ENCODE measurements at regions not wholly inside any gene's neighbourhood (a gene's known extent, or its start where the extent isn't known, plus 50 kb on each side); places are given as distances from the start of the nearest gene placed in this dataset.

DNA sequence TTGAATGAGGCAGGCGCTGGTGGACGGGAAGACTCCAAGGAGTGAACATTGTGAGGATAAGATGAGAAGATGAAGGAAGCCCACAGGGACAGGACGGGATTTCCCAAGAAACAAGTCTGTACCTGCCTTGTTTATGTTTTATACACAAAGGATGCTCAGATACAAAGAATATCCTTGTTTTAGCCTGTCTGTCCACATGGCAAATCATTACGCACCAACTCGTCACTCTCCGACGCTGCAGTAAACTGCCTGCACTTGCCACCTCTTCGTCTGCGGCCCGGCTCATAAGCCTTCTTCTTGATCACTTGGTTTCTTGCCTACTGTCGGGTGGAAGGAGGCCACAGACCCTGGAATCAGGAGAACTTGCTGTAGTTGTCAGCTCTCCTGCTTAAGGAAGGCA, 85.4 kb downstream of the CD83 start:
- no peaks in the 10 kb centered on the region for H3K36me3 ChIP-seq (ENCODE audit: insufficient read depth, low read length)
- H3K9me3 ChIP-seq (ENCODE audit: low read length), result no peaks in the 10 kb centered on the region
- BruUV-seq (replicated peaks), result no TSS peak
- H3K27ac ChIP-seq (ENCODE audit: low read depth, low read length, poor library complexity, severe bottlenecking), result no peak overlapping the region
- H4K20me1 ChIP-seq (ENCODE audit: insufficient read depth, low read length), result no peaks in the 10 kb centered on the region
- no peaks in the 10 kb centered on the region for H3K9me2 ChIP-seq (ENCODE audit: insufficient read depth, low read length)
- no peaks in the 10 kb centered on the region for H3K79me2 ChIP-seq (ENCODE audit: insufficient read depth, low read depth, low read length)
- intact Hi-C loops (cut with micrococcal nuclease; ENCODE audit: unreplicated experiment), result loop anchor here (10.0 kb wide), 1 partner anchor 1242 kb away; no protein-coding TSS in a partner anchor
- no peak overlapping the region for H3K4me2 ChIP-seq (ENCODE audit: low read length)
- DNase-seq (ENCODE audit: low spot score), result no peak
- H3K4me1 ChIP-seq (ENCODE audit: insufficient read depth, low read length, poor library complexity, severe bottlenecking), result no peaks in the 10 kb centered on the region
- CTCF ChIA-PET (ENCODE audit: unreplicated experiment), result no interaction called here
- POLR2A ChIA-PET, result no interaction called here
- H3K4me3 ChIP-seq (ENCODE audit: low read depth, low read length, poor library complexity, severe bottlenecking), result no peak overlapping the region
- no peak overlapping the region for H2AFZ ChIP-seq (ENCODE audit: low read length)
- no peak for TF ChIP-seq EZH2phosphoT487 (IDR thresholded peaks at IDR 0.05; ENCODE audit: borderline replicate concordance, low read depth, low read length)
- no peak for TF ChIP-seq CTCF (conservative IDR thresholded peaks at IDR 0.05; ENCODE audit: low read length)

DNA sequence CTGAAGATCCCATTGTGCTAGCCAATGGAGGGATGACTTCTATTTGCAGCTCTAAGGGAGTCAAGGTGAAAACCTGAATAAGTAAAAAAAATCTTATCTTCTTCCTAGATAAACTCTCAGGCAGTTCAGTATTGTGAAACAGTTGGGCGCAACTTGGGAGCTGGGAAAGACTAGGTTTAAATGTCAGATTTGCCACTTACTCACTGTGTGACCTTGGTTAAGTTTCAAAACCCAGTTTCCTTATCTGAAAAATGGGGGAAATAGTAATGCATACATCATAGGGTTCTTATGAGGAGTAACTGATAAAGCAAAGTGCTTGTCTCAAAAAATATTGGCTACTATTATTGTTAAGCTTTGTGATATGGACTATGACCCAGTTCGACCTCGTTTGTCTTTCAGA, 88.8 kb downstream of the CD83 start:
- H3K36me3 ChIP-seq (ENCODE audit: insufficient read depth, low read length), result no peaks in the 10 kb centered on the region
- H3K4me1 ChIP-seq (ENCODE audit: insufficient read depth, low read length, poor library complexity, severe bottlenecking), result peaks cover 14% of the 10 kb centered on the region
- no peak for DNase-seq (ENCODE audit: low spot score)
- no peak overlapping the region for H3K27ac ChIP-seq (ENCODE audit: low read depth, low read length, poor library complexity, severe bottlenecking)
- no peaks in the 10 kb centered on the region for H3K9me2 ChIP-seq (ENCODE audit: insufficient read depth, low read length)
- H3K79me2 ChIP-seq (ENCODE audit: insufficient read depth, low read depth, low read length), result no peaks in the 10 kb centered on the region
- POLR2A ChIA-PET, result interaction anchor here (1.4 kb wide), 1 partner anchor 11 kb away, joined by 4 read pairs; no protein-coding TSS in a partner anchor
- no peak overlapping the region for H3K4me2 ChIP-seq (ENCODE audit: low read length)
- no peaks in the 10 kb centered on the region for H4K20me1 ChIP-seq (ENCODE audit: insufficient read depth, low read length)
- BruUV-seq (replicated peaks), result no TSS peak
- no peaks in the 10 kb centered on the region for H3K9me3 ChIP-seq (ENCODE audit: low read length)
- TF ChIP-seq EZH2phosphoT487 (IDR thresholded peaks at IDR 0.05; ENCODE audit: borderline replicate concordance, low read depth, low read length) (no peak), CTCF (conservative IDR thresholded peaks at IDR 0.05; ENCODE audit: low read length) (no peak)
- intact Hi-C loops (cut with micrococcal nuclease; ENCODE audit: unreplicated experiment), result loop anchor here (10.0 kb wide), 1 partner anchor 1238 kb away; no protein-coding TSS in a partner anchor
- H2AFZ ChIP-seq (ENCODE audit: low read length), result no peak overlapping the region
- H3K4me3 ChIP-seq (ENCODE audit: low read depth, low read length, poor library complexity, severe bottlenecking), result no peak overlapping the region
- CTCF ChIA-PET (ENCODE audit: unreplicated experiment), result no interaction called here

DNA sequence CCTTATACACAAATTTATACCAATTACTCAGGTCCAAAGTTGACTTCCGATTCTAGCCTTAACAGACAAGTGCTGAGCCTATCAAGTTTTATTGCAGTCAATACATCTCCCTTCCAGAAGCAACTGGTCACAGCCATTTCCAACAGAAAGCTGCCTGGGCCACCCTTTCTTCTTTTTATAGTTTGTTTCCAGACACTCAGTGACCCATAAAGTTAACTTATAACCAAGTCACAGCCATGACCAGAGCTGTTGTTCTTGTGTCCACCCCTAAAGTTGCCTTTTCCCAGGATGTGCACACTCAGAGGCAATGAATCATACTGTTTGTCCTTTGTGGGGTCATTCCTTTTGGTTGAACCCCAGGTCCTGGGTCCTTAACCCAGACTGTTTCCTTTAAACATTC, 89.9 kb downstream of the CD83 start:
- Histone ChIP-seq H3K4me1 (ENCODE audit: insufficient read depth, low read length, poor library complexity, severe bottlenecking) (peaks cover 25% of the 10 kb centered on the region), H3K36me3 (ENCODE audit: insufficient read depth, low read length) (no peaks in the 10 kb centered on the region), H3K4me2 (ENCODE audit: low read length) (no peak overlapping the region), H4K20me1 (ENCODE audit: insufficient read depth, low read length) (no peaks in the 10 kb centered on the region), H3K4me3 (ENCODE audit: low read depth, low read length, poor library complexity, severe bottlenecking) (no peak overlapping the region), H3K9me3 (ENCODE audit: low read length) (no peaks in the 10 kb centered on the region), H3K27ac (ENCODE audit: low read depth, low read length, poor library complexity, severe bottlenecking) (no peak overlapping the region), H3K9me2 (ENCODE audit: insufficient read depth, low read length) (no peaks in the 10 kb centered on the region), H3K79me2 (ENCODE audit: insufficient read depth, low read depth, low read length) (no peaks in the 10 kb centered on the region), H2AFZ (ENCODE audit: low read length) (no peak overlapping the region)
- POLR2A ChIA-PET, result interaction anchor here (0.6 to 1.4 kb wide), 2 partner anchors 10 to 352 kb away, joined by 4 read pairs; no protein-coding TSS in a partner anchor
- intact Hi-C loops (cut with micrococcal nuclease; ENCODE audit: unreplicated experiment), result loop anchor here (10.0 kb wide), 1 partner anchor 1237 kb away; no protein-coding TSS in a partner anchor
- DNase-seq (ENCODE audit: low spot score), result no peak
- no TSS peak for BruUV-seq (replicated peaks)
- no peak for TF ChIP-seq EZH2phosphoT487 (IDR thresholded peaks at IDR 0.05; ENCODE audit: borderline replicate concordance, low read depth, low read length)
- TF ChIP-seq CTCF (conservative IDR thresholded peaks at IDR 0.05; ENCODE audit: low read length), result no peak
- CTCF ChIA-PET (ENCODE audit: unreplicated experiment), result no interaction called here
